H9 (cell line): ENCODE measurements at regions not wholly inside any gene's neighbourhood (a gene's known extent, or its start where the extent isn't known, plus 50 kb on each side); places are given as distances from the start of the nearest gene placed in this dataset.

Experiments used
- DNase-seq: peaks from one replicate; pipeline ENCODE4 v3.0.0-alpha.2; 2017
- H2AFZ ChIP-seq: one replicate; pipeline ENCODE4 v1.6.1; 2013; ENCODE audit warnings: mild to moderate bottlenecking, low read length, control low read depth, moderate library complexity
- H2AK5ac ChIP-seq: 2 replicates; pipeline ENCODE4 v1.6.1; 2013; ENCODE audit warnings: low read length, control low read depth, mixed read lengths; ENCODE audit not compliant: insufficient read length
- H2BK120ac ChIP-seq: one replicate; pipeline ENCODE4 v1.6.1; 2013; ENCODE audit warnings: low read depth, mild to moderate bottlenecking, low read length, control low read depth, inconsistent platforms; ENCODE audit not compliant: poor library complexity, severe bottlenecking
- H2BK12ac ChIP-seq: 2 replicates; pipeline ENCODE4 v1.6.1; 2013; ENCODE audit warnings: low read length, control low read depth, mixed read lengths, low read depth; ENCODE audit not compliant: insufficient read length
- H2BK15ac ChIP-seq: 2 replicates; pipeline ENCODE4 v1.6.1; 2013; ENCODE audit warnings: low read depth, low read length, control low read depth
- H2BK20ac ChIP-seq: one replicate; pipeline ENCODE4 v1.6.1; 2013; ENCODE audit warnings: low read depth, mild to moderate bottlenecking, low read length, control low read depth, inconsistent platforms; ENCODE audit not compliant: poor library complexity, severe bottlenecking
- H2BK5ac ChIP-seq: 2 replicates; pipeline ENCODE4 v1.6.1; 2013; ENCODE audit warnings: low read length, control low read depth, mixed read lengths; ENCODE audit not compliant: insufficient read length
- H3K14ac ChIP-seq: 2 replicates; pipeline ENCODE4 v1.6.1; 2013; ENCODE audit warnings: low read length, control low read depth; ENCODE audit not compliant: insufficient read depth
- H3K18ac ChIP-seq: 2 replicates; pipeline ENCODE4 v1.6.1; 2013; ENCODE audit warnings: low read depth, mild to moderate bottlenecking, mixed read lengths, low read length, control low read depth; ENCODE audit not compliant: insufficient read length
- H3K23ac ChIP-seq: 2 replicates; pipeline ENCODE4 v1.6.1; 2013; ENCODE audit warnings: low read length, control low read depth, mixed read lengths, low read depth; ENCODE audit not compliant: insufficient read length
- H3K23me2 ChIP-seq: 2 replicates; pipeline ENCODE4 v1.6.1; 2013; ENCODE audit warnings: low read depth, mild to moderate bottlenecking, mixed read lengths, low read length, control low read depth; ENCODE audit not compliant: insufficient read length, poor library complexity, severe bottlenecking
- H3K27ac ChIP-seq: 2 replicates; pipeline ENCODE4 v1.5.1; 2013; ENCODE audit warnings: low read length, control low read depth, mixed read lengths, low read depth; ENCODE audit not compliant: insufficient read length
- H3K27me3 ChIP-seq: 2 replicates; pipeline ENCODE4 v1.6.1; 2013; ENCODE audit warnings: low read length, control low read depth, inconsistent platforms; ENCODE audit not compliant: insufficient read depth
- H3K4ac ChIP-seq: 2 replicates; pipeline ENCODE4 v1.6.1; 2013; ENCODE audit warnings: low read depth, mild to moderate bottlenecking, control low read depth, inconsistent platforms, low read length, moderate library complexity
- H3K4me1 ChIP-seq: 2 replicates; pipeline ENCODE4 v1.6.1; 2013; ENCODE audit warnings: low read length, control low read depth, inconsistent platforms; ENCODE audit not compliant: insufficient read depth
- H3K4me2 ChIP-seq: 2 replicates; pipeline ENCODE4 v1.6.1; 2013; ENCODE audit warnings: low read length, control low read depth, mixed read lengths; ENCODE audit not compliant: insufficient read length, insufficient read depth
- H3K56ac ChIP-seq: 2 replicates; pipeline ENCODE4 v1.6.1; 2013; ENCODE audit warnings: low read depth, mild to moderate bottlenecking, mixed read lengths, low read length, control low read depth; ENCODE audit not compliant: insufficient read length
- H3K79me1 ChIP-seq: 2 replicates; pipeline ENCODE4 v1.6.1; 2013; ENCODE audit warnings: low read depth, mild to moderate bottlenecking, moderate library complexity, low read length, control low read depth, inconsistent platforms; ENCODE audit not compliant: insufficient read depth, poor library complexity, severe bottlenecking
- H3K79me2 ChIP-seq: 2 replicates; pipeline ENCODE4 v1.6.1; 2013; ENCODE audit warnings: low read length, control low read depth, inconsistent platforms; ENCODE audit not compliant: insufficient read depth
- H3K9ac ChIP-seq: 2 replicates; pipeline ENCODE4 v1.6.1; 2013; ENCODE audit warnings: low read length, control low read depth, mixed read lengths; ENCODE audit not compliant: insufficient read length; ENCODE audit errors: extremely low read depth
- H3K9me3 ChIP-seq: one replicate; pipeline ENCODE4 v1.6.1; 2013; ENCODE audit warnings: low read depth, low read length, inconsistent platforms; ENCODE audit not compliant: control insufficient read depth
- H3T11ph ChIP-seq: one replicate; pipeline ENCODE4 v1.6.1; 2013; ENCODE audit warnings: mild to moderate bottlenecking, low read length, control low read depth, inconsistent platforms
- H4K20me1 ChIP-seq: one replicate; pipeline ENCODE4 v1.6.1; 2013; ENCODE audit not compliant: control insufficient read depth, insufficient read length, insufficient read depth
- H4K5ac ChIP-seq: 2 replicates; pipeline ENCODE4 v1.6.1; 2013; ENCODE audit warnings: low read depth, mild to moderate bottlenecking, mixed read lengths, low read length, control low read depth; ENCODE audit not compliant: insufficient read length
- H4K8ac ChIP-seq: replicated peaks from 2 replicates; pipeline ENCODE4 v1.6.1; 2013; ENCODE audit warnings: low read length, control low read depth, mixed read lengths, low read depth; ENCODE audit not compliant: insufficient read length
- H4K91ac ChIP-seq: 2 replicates; pipeline ENCODE4 v1.6.1; 2013; ENCODE audit warnings: low read depth, mild to moderate bottlenecking, moderate library complexity, mixed read lengths, low read length, control low read depth; ENCODE audit not compliant: insufficient read length
- H3K27ac Mint-ChIP-seq, 3 experiments: 2 replicates in 2 of 3; 3 replicates in 1 of 3; pipeline ENCODE4 v1.8.0; 2020 to 2021; ENCODE audit warnings: mixed read lengths in 3 of 3, mild to moderate bottlenecking in 1 of 3, moderate library complexity in 1 of 3
- H3K27me3 Mint-ChIP-seq: 2 replicates; pipeline ENCODE4 v1.8.0; 2021; ENCODE audit warnings: low read depth, mild to moderate bottlenecking, moderate library complexity, mixed read lengths
- H3K36me3 Mint-ChIP-seq, 3 experiments: 2 replicates in 2 of 3; 3 replicates in 1 of 3; pipeline ENCODE4 v1.8.0; 2020 to 2021; ENCODE audit warnings: low read depth in 3 of 3, mixed read lengths in 3 of 3; ENCODE audit not compliant: insufficient read depth in 1 of 3
- H3K4me1 Mint-ChIP-seq, 2 experiments: 2 replicates each; pipeline ENCODE4 v1.8.0; 2020; ENCODE audit warnings: mixed read lengths in 2 of 2
- H3K4me3 Mint-ChIP-seq, 2 experiments: 2 replicates in 1 of 2; 3 replicates in 1 of 2; pipeline ENCODE4 v1.8.0; 2020 to 2021; ENCODE audit warnings: mild to moderate bottlenecking in 2 of 2, mixed read lengths in 2 of 2, moderate library complexity in 1 of 2
- H3K9me3 Mint-ChIP-seq, 2 experiments: 2 replicates in 1 of 2; 3 replicates in 1 of 2; pipeline ENCODE4 v1.8.0; 2020; ENCODE audit warnings: mild to moderate bottlenecking in 2 of 2, mixed read lengths in 2 of 2, moderate library complexity in 1 of 2
- CTCF ChIP-seq: fragments of 200-600 bp; sonication (generic); conservative IDR thresholded peaks from 3 replicates; pipeline ENCODE4 v1.8.0; 2021; ENCODE audit warnings: antibody characterized with exemption, mild to moderate bottlenecking
- WGBS: extraction: QIAGEN DNeasy Blood & Tissue Kit; methylation state at CpG from one replicate; pipeline ENCODE4 v1.1.7; 2013; ENCODE audit warnings: missing lambda C conversion rate, low lambda C conversion rate, mixed read lengths; ENCODE audit not compliant: insufficient read length; ENCODE audit errors: extremely low coverage; 5-methylcytosine and 5-hydroxymethylcytosine counted together

- Histone ChIP-seq H4K20me1 (no peaks in the 10 kb centered on the region), H3K79me1 (no peaks in the 10 kb centered on the region), H3K27ac (no peak overlapping the region), H4K5ac (no peak overlapping the region), H2AFZ (no peak overlapping the region), H3T11ph (no peak overlapping the region), H2BK120ac (no peak overlapping the region), H3K14ac (no peak overlapping the region), H3K4ac (no peak overlapping the region), H3K23me2 (no peaks in the 10 kb centered on the region), H2AK5ac (no peak overlapping the region), H4K8ac (no peak overlapping the region), H3K9me3 (no peaks in the 10 kb centered on the region), H3K23ac (no peak overlapping the region), H3K9ac (no peak overlapping the region), H3K79me2 (no peaks in the 10 kb centered on the region), H3K4me1 (no peaks in the 10 kb centered on the region), H2BK5ac (no peak overlapping the region), H2BK12ac (no peak overlapping the region), H2BK15ac (no peak overlapping the region), H3K4me2 (no peak overlapping the region), H4K91ac (no peak overlapping the region), H3K56ac (no peak overlapping the region), H2BK20ac (no peak overlapping the region), H3K18ac (no peak overlapping the region), H3K27me3 (no peaks in the 10 kb centered on the region)
- no peak overlapping the region for H3K4me3 Mint-ChIP-seq
- no CpG with 5 or more reads among the region's 2 CpGs for WGBS
- H3K36me3 Mint-ChIP-seq, result no peaks in the 10 kb centered on the region
- no peaks in the 10 kb centered on the region for H3K27me3 Mint-ChIP-seq
- no peak for DNase-seq
- H3K4me1 Mint-ChIP-seq, result no peaks in the 10 kb centered on the region
- H3K9me3 Mint-ChIP-seq, result no peaks in the 10 kb centered on the region; a peak in 1 of 5 replicates
- TF ChIP-seq CTCF, result no peak
- H3K27ac Mint-ChIP-seq, result no peak overlapping the region
Observed at GRCh38 chr3:81033185-81033584, 728.3 kb downstream of the GBE1 start.
